Stimulated activated CD4-positive, alpha-beta T cell treated with anti-CD3 and anti-CD28 coated beads, TNF-alpha, amount 100 ng/mL, for 4 hours (primary cell): ENCODE measurements at regions not wholly inside any gene's neighbourhood (a gene's known extent, or its start where the extent isn't known, plus 50 kb on each side); places are given as distances from the start of the nearest gene placed in this dataset.
"Not testable (repeated sequence)": the region's sequence is repeated elsewhere in the genome, so short reads cannot be mapped to it uniquely, and the experiment has no call there.

Experiments
- DNase-seq, 3 experiments: peaks; one replicate each; pipeline ENCODE4 v3.0.0-alpha.2; 2020; ENCODE audit warnings: low read depth in 3 of 3

DNA sequence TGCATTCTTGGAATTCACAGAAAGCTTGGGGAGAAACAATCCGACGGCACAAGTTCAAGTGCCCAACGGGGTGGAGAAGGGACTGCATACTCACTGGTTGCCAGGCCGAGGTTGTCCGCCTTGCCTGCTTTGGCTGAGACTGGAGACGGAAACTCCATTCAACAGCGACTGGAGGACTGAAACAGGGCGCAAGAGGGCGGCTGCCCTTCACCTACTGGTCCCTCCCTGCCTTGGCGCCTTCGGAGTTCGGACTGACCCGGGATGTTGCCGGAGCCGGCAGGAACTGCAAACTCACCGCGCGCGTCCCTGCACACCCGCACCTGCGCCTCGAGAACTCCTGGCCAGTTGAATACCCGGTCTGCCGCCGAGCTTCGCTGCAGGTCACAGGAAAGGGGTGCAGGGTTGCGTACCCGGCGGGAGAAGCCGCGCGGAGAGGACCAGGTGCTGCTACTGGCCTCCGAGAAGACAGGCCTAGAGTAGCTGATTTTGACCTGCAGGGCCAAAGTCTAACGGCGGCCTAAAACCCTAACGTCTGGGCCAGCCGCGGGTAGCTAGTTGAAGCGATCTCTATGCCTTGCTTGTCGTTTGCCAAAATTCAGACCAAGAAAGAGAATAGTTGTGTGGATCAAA lies 132.9 kb downstream of the FAM72B start:
- not testable (repeated sequence) for DNase-seq

- DNase-seq: not testable (repeated sequence)
Measured at GRCh38 chr1:121052081-121052660, 132.0 kb downstream of the FAM72B start.

DNA sequence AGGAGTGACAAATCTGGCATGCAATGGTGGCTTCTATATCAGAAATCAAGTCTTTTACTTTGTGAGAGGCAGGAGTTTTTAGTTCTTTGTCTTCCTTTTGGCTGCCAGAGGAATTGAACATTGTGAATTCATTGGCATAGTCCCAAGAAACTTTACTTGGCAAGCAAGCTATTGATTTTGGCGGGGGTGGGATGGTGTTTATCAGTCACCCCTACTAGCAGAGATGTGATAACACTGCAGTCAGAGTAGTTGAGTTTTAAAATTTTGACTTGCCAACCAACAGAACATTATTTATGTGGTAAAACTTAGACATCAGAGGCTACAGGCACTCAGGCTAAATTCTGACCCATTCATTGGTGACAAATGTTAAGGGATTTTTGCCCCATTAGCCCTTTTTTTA lies 129.2 kb downstream of the FAM72B start:
- DNase-seq: not testable (repeated sequence)

GRCh38 chr1:121066925-121067324 lies 117.2 kb downstream of the FAM72B start:
- DNase-seq: not testable (repeated sequence)

DNA sequence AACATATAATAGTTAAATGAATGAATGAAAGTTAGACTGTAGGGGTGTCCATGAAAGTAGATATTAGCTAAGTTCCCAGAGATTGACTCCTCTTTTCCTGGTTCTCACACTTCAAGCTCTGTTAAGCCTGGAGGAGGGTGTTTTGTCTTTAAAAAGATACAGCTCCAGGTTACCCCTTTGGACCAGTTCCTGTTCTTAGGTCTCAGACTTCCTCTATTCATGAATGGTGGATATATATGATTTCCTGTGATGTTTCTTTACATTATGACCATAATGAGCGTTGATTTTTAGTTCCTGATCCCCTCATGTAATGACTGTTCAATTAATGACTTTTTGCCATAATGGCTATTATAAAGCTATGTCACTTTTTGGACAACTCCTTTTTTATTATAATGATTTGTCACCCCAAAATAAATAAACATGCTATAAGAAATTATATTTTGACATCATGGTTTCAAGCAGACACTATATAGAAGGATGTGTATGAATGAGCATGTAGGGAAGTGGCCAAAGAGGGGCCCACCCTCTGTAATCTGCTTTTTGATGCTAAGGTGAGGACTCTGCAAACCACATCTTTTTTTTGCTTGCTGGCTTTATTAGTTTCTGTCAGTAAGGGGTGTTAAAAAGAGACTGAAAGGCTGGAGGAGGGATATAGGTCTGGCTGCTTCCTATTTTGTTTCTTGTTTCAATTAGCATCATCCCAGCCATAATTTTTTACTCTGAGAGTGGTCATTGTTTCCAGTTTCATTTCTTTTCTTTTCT lies 115.2 kb downstream of the FAM72B start:
- DNase-seq: not testable (repeated sequence)

DNA sequence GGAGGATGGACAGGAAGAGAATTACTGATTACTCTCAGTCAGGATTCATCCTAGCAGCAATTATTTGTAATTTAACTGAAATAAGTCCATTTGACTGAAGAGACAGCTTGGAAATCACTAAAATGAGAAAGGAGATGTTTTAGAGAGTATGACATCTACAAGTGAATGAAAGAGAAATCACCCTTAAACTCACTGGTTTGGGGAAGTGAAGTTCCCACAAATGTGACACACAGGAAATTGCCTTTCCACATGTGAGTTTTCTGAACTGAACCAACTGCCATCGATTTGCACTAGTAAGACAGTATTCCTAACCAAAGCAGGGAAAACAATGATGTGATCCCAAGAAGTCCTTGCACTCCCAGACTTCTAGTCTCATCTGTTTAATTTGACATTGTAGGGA lies 110.3 kb downstream of the FAM72B start:
- DNase-seq: not testable (repeated sequence)

GRCh38 chr1:121075254-121075805 lies 108.8 kb downstream of the FAM72B start:
- not testable (repeated sequence) for DNase-seq

DNA sequence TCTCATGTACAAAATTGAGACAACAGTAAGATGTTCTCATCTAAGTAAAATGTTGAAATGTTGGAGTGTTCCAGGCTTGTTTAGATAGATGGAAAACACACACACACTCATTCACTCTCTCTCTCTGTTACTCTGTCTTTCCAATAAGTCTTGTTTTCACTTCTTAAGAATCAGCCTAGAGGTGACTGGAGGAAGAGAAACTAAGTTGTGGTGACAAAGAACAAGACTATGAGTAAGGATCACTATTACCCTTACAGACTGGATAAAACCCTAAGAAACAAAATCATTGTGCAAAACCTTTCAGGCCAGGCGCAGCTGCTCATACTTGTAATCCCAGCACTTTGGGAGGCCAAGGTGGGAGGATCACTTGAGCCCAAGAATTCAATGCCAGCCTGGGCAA lies 107.5 kb downstream of the FAM72B start:
- not testable (repeated sequence) for DNase-seq

- DNase-seq: not testable (repeated sequence)
Measured at GRCh38 chr1:121079655-121080054, 104.5 kb downstream of the FAM72B start.

- not testable (repeated sequence) for DNase-seq
Measured at GRCh38 chr1:121080197-121080903, 103.8 kb downstream of the FAM72B start.

DNA sequence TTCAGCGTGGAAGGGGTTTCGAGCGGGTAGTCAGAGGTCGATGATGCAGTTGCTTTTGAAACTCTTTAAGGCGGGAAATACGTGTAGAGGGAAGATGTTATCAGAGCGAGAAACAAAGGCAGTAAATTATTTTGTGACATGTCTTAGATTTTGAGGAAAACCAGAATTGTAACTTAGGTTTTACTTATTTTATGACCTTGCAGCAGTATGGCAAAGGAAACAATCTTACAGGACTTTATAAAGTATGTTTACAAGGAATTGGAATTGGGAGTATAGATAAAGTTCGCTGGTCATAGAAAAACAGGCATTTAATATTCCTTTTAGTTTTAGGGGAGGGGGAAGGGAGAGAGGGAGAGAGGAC lies 103.3 kb downstream of the FAM72B start:
- DNase-seq: not testable (repeated sequence)

- DNase-seq: not testable (repeated sequence)
Measured at GRCh38 chr1:121081625-121082199, 102.4 kb downstream of the FAM72B start.

- DNase-seq: not testable (repeated sequence)
Measured at GRCh38 chr1:121082995-121083394, 101.1 kb downstream of the FAM72B start.

DNA sequence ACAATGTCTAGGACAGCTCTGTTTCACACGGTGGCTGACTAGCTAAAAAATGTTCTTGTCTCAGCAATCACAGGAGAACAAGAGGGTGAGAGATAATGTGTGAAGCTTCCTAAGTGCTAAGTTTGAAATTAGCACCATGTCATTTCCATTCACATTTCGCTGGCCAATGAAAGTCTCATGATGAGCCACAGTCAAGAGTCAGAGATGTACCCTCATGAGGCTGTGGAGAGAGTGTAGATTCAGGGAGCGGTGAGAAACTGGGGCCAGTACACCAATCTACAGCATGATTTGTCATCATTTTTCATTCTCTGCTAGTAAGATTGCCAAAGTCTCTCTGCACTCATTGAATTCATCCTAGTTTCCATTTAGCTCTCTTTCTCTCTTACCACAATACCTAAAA lies 97.9 kb downstream of the FAM72B start:
- not testable (repeated sequence) for DNase-seq

GRCh38 chr1:121087221-121087620 lies 96.9 kb downstream of the FAM72B start:
- DNase-seq: not testable (repeated sequence)

- not testable (repeated sequence) for DNase-seq
Measured at GRCh38 chr1:121088568-121088967, 95.6 kb downstream of the FAM72B start.

DNA sequence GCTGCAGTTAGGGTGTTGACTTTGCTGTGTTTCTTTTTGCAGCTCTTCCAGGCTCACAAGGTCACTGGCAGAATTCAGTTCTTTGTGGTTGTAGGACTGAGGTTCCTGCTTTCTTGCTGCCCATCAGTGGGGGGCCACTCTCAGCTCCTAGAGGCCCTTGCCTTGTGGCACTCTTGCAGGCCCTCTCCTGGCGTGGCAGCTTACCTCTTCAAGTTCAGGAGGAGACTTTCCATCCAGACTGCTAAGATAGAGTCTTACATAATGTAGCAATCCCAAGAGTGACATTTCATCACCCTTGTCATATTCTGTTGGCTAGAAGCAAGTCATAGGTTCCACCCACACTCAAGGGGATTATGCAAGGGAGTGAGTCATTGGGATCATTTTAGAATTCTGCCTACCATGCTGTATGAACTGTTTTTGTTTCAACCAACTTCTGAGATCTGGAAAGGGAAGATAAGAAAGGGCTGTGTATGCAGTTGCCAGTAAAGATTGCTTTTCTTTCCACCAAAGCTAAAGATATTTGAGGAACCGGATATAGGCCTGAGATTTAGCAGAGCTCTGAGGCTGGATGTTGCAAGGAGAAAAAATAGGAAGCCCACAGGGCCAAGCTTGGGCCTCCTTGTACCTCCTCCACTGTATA lies 91.7 kb downstream of the FAM72B start:
- not testable (repeated sequence) for DNase-seq

- not testable (repeated sequence) for DNase-seq
Measured at GRCh38 chr1:121095014-121095413, 89.1 kb downstream of the FAM72B start.

GRCh38 chr1:121097127-121097866 lies 86.8 kb downstream of the FAM72B start:
- peak; percentile 71 to 74 (median 74) for DNase-seq

DNA sequence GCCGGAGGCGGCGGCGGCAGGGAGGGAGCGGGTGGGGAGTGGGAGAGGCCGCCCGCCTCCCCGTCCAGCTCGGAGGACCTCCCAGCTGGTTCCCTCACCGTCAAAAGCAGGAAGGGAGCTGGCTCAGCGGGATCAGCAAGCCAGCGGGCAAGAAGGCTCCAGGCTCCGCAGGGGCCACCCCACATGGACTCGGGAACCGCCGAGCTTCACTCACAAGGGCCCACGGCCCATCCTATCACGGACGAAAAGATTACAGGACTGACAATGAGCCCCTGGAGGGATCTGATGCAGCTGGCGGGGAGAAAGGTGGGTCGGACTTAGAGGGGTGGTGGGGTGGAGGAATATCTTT lies 86.3 kb downstream of the FAM72B start:
- DNase-seq: peak in 1 of 3 experiments; percentile 7
